ENCODE measurements at regions not wholly inside any gene's neighbourhood (a gene's known extent, or its start where the extent isn't known, plus 50 kb on each side); places are given as distances from the start of the nearest gene placed in this dataset.

DNA sequence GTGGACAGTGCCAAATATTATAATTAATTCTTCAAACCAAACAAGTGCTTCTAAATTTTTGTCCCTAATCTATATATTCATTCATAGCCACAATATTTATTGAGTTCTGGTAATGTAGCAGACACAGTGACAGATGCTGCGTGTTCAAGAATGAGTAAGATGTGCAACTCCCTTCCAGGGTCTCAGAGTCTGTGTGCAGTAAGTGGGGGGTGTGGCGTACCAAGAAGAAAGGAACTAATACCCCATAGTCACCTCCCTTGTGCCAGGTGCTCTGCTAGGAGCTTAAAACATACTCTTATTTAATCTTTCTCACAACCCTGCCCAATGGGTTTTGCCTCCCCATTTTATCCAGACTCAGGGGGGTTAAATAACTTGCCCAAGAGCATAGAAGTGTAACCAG, 358.7 kb downstream of the BARHL2 start:
- Histone ChIP-seq H3K36me3 (ENCODE audit: control insufficient read depth, insufficient read depth, low read length) (no peaks in the 10 kb centered on the region), H3K27me3 (ENCODE audit: control insufficient read depth, insufficient read depth, low read length) (no peaks in the 10 kb centered on the region), H3K4me3 (ENCODE audit: low read depth, low read length) (no peak overlapping the region)
- FAIRE-seq = no peak
- TF ChIP-seq, protein P1, sequence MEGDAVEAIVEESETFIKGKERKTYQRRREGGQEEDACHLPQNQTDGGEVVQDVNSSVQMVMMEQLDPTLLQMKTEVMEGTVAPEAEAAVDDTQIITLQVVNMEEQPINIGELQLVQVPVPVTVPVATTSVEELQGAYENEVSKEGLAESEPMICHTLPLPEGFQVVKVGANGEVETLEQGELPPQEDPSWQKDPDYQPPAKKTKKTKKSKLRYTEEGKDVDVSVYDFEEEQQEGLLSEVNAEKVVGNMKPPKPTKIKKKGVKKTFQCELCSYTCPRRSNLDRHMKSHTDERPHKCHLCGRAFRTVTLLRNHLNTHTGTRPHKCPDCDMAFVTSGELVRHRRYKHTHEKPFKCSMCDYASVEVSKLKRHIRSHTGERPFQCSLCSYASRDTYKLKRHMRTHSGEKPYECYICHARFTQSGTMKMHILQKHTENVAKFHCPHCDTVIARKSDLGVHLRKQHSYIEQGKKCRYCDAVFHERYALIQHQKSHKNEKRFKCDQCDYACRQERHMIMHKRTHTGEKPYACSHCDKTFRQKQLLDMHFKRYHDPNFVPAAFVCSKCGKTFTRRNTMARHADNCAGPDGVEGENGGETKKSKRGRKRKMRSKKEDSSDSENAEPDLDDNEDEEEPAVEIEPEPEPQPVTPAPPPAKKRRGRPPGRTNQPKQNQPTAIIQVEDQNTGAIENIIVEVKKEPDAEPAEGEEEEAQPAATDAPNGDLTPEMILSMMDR (IDR thresholded peaks at IDR 0.05; ENCODE audit: insufficient read depth, low read length, severe bottlenecking) = no peak
- no peak for DNase-seq (ENCODE audit: low read depth)

DNA sequence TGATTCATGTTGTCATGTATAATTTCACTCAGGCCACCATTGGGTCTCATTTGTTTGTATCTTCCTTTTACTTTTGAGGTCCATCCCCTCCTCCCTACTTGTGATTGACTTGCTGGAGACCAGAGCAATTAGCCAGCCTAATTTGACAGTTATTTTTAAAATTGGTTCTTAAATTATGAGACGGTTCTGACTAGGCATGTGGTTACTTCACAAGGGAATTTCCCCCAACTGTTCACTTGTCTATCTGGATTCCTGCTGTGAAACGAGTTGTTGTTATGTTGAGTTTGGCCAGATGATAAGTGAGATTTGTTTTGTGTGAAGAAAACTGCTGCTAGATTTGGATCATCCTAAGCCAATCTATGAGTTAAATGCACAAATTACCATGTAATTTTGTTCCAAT, 359.1 kb downstream of the BARHL2 start:
- H3K36me3 ChIP-seq (ENCODE audit: control insufficient read depth, insufficient read depth, low read length) = no peaks in the 10 kb centered on the region
- TF ChIP-seq, protein P1 (IDR thresholded peaks at IDR 0.05; ENCODE audit: insufficient read depth, low read length, severe bottlenecking) = no peak
- H3K4me3 ChIP-seq (ENCODE audit: low read depth, low read length) = no peak overlapping the region
- FAIRE-seq (no peak), DNase-seq (ENCODE audit: low read depth) (peak; percentile 27)
- H3K27me3 ChIP-seq (ENCODE audit: control insufficient read depth, insufficient read depth, low read length) = no peaks in the 10 kb centered on the region

DNA sequence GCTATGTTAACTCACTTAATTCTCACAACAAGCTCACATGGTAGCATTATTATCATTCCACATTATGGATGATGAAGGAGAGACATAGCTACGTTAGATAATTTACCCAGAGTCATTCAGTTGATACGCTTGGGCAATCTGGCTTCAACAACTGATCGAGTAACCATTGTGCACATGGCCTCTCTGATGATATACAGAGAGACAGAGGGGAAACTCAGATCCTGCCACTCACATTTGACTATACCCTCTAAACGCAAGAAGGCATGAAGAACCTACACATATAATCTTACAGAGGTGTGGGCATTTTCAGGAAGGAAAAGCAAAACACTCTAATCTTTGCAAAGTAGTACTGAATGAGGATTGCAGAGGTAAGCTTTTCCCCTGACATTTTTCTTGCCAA, 360.1 kb downstream of the BARHL2 start:
- H3K27me3 ChIP-seq (ENCODE audit: control insufficient read depth, insufficient read depth, low read length) = no peaks in the 10 kb centered on the region
- no peak for FAIRE-seq
- no peak overlapping the region for H3K4me3 ChIP-seq (ENCODE audit: low read depth, low read length)
- no peak for DNase-seq (ENCODE audit: low read depth)
- H3K36me3 ChIP-seq (ENCODE audit: control insufficient read depth, insufficient read depth, low read length) = no peaks in the 10 kb centered on the region
- TF ChIP-seq, protein P1 (IDR thresholded peaks at IDR 0.05; ENCODE audit: insufficient read depth, low read length, severe bottlenecking) = no peak

DNA sequence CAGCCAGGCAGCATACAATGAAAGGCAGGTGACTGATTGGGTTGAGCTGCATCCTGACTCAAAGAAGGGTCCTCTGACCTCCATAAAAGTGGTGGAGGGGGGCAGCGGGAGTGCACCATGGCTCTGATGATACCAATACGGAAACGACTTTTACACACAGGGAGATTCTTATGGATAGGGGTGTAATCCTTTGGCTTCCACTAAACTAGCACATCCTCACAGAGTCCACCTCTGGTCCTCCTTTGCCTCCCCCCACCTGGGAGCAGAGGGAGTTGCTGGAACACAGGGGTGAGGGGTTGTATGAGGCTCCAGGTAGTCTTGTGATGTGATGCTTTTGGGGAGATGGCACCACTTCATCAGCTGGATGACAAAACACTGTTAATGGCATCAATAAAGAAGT, 361.0 kb downstream of the BARHL2 start:
- no peak for FAIRE-seq
- no peak for DNase-seq (ENCODE audit: low read depth)
- no peaks in the 10 kb centered on the region for H3K27me3 ChIP-seq (ENCODE audit: control insufficient read depth, insufficient read depth, low read length)
- H3K4me3 ChIP-seq (ENCODE audit: low read depth, low read length) = no peak overlapping the region
- TF ChIP-seq, protein P1 (IDR thresholded peaks at IDR 0.05; ENCODE audit: insufficient read depth, low read length, severe bottlenecking) = no peak
- H3K36me3 ChIP-seq (ENCODE audit: control insufficient read depth, insufficient read depth, low read length) = no peaks in the 10 kb centered on the region

DNA sequence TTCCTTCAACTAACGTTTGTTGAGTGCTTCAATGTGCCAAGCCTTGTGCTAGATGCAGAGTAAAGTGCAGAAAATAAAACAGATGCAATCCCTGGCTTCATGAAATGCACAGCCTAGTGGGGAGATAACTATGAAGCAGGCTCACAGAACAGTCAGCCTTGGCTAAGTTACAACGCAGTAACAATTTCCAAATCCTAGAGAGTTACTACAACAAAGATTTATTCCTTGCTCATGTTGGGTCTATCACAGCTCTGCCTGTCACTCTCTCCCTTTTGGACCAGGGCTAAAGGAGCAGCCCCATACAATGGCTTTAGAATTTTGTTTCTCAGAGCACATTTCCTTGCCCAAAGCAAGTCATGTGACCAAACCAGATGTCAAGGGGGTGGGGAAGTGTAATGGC, 359.8 kb downstream of the ZNF326 start:
- H3K27me3 ChIP-seq (ENCODE audit: control insufficient read depth, insufficient read depth, low read length) = no peaks in the 10 kb centered on the region
- H3K4me3 ChIP-seq (ENCODE audit: low read depth, low read length) = no peak overlapping the region
- no peaks in the 10 kb centered on the region for H3K36me3 ChIP-seq (ENCODE audit: control insufficient read depth, insufficient read depth, low read length)
- DNase-seq (ENCODE audit: low read depth) (no peak), FAIRE-seq (no peak)
- TF ChIP-seq, protein P1 (IDR thresholded peaks at IDR 0.05; ENCODE audit: insufficient read depth, low read length, severe bottlenecking) = no peak

DNA sequence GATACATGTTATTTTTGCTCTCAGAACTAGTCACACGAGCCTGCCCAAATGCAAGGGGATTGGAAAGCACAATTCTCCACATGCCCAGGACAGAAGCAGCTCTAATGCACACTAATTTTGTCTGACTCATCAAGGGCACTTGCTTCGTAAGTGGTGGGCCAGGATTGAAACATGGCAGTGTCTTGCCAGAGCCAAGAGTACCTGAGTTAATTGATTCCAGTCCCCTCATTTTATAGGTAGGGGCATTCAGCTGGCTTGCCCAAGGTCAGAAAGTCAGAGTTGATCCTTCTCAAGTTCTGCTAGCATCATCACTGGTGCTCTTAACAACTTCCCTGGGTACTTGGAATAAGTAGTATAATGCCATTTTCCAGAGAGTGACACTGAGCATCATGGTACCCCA, 356.1 kb downstream of the ZNF326 start:
- TF ChIP-seq, protein P1 (IDR thresholded peaks at IDR 0.05; ENCODE audit: insufficient read depth, low read length, severe bottlenecking) = no peak

More for the DNA sequence above, 356.1 kb downstream of the ZNF326 start:
- H3K27me3 ChIP-seq (ENCODE audit: control insufficient read depth, insufficient read depth, low read length) = no peaks in the 10 kb centered on the region
- FAIRE-seq (no peak), DNase-seq (ENCODE audit: low read depth) (no peak)
- H3K4me3 ChIP-seq (ENCODE audit: low read depth, low read length) = no peak overlapping the region
- H3K36me3 ChIP-seq (ENCODE audit: control insufficient read depth, insufficient read depth, low read length) = no peaks in the 10 kb centered on the region
